IPS-NIHi7 (cell line): ENCODE measurements at regions not wholly inside any gene's neighbourhood (a gene's known extent, or its start where the extent isn't known, plus 50 kb on each side); places are given as distances from the start of the nearest gene placed in this dataset.
"Not testable (repeated sequence)": the region's sequence is repeated elsewhere in the genome, so short reads cannot be mapped to it uniquely, and the experiment has no call there.

Experiments
- DNase-seq: peaks from one replicate; pipeline ENCODE4 v3.0.0; 2012; ENCODE audit warnings: mixed read lengths; ENCODE audit errors: extremely low spot score

GRCh38 chr7:125127304-125127703, 197.7 kb upstream of the POT1 start:
- no peak for DNase-seq

GRCh38 chr7:125126376-125126775, 196.8 kb upstream of the POT1 start:
- no peak for DNase-seq

- DNase-seq, result no peak
These were observed 195.7 kb upstream of the POT1 start for GRCh38 chr7:125125315-125125714.

GRCh38 chr7:125122173-125122572, 192.5 kb upstream of the POT1 start:
- no peak for DNase-seq

GRCh38 chr7:125119559-125120115, 190.0 kb upstream of the POT1 start:
- no peak for DNase-seq

- no peak for DNase-seq
These were observed 188.8 kb upstream of the POT1 start for GRCh38 chr7:125118444-125118843.

- DNase-seq, result no peak
These were observed 183.2 kb upstream of the POT1 start for GRCh38 chr7:125112850-125113249.

GRCh38 chr7:125099519-125099918, 169.9 kb upstream of the POT1 start:
- DNase-seq, result no peak

- no peak for DNase-seq
These were observed 168.8 kb upstream of the POT1 start for GRCh38 chr7:125098377-125098970.

GRCh38 chr7:125090596-125090995, 161.0 kb upstream of the POT1 start:
- DNase-seq, result no peak

GRCh38 chr7:125089171-125089570, 159.5 kb upstream of the POT1 start:
- DNase-seq, result no peak

GRCh38 chr7:125088555-125088954, 158.9 kb upstream of the POT1 start:
- DNase-seq, result no peak

- DNase-seq, result no peak
These were observed 155.5 kb upstream of the POT1 start for GRCh38 chr7:125085084-125085483.

- no peak for DNase-seq
These were observed 154.6 kb upstream of the POT1 start for GRCh38 chr7:125084196-125084595.

- DNase-seq, result no peak
These were observed 144.5 kb upstream of the POT1 start for GRCh38 chr7:125074141-125074540.

- no peak for DNase-seq
These were observed 135.9 kb upstream of the POT1 start for GRCh38 chr7:125065546-125065945.

GRCh38 chr7:125065001-125065400, 135.4 kb upstream of the POT1 start:
- DNase-seq, result no peak

- DNase-seq, result no peak
These were observed 132.3 kb upstream of the POT1 start for GRCh38 chr7:125061776-125062397.

- DNase-seq, result not testable (repeated sequence)
These were observed 131.6 kb upstream of the POT1 start for GRCh38 chr7:125061083-125061745.

- no peak for DNase-seq
These were observed 130.3 kb upstream of the POT1 start for GRCh38 chr7:125059861-125060456.

- DNase-seq, result no peak
These were observed 128.3 kb upstream of the POT1 start for GRCh38 chr7:125057963-125058362.

GRCh38 chr7:125055376-125055775, 125.8 kb upstream of the POT1 start:
- no peak for DNase-seq

- DNase-seq, result no peak
These were observed 117.1 kb upstream of the POT1 start for GRCh38 chr7:125046767-125047166.
